ENCODE measurements at regions not wholly inside any gene's neighbourhood (a gene's known extent, or its start where the extent isn't known, plus 50 kb on each side); places are given as distances from the start of the nearest gene placed in this dataset.

GRCh38 chr4:169332583-169332982 lies 61.8 kb upstream of the SH3RF1 start:
- no peak for TF ChIP-seq CTCF (conservative IDR thresholded peaks at IDR 0.05 in 1 of 2, IDR thresholded peaks at IDR 0.05 in 1 of 2; ENCODE audit: extremely low read depth in 1 of 2, insufficient read depth in 1 of 2, low read depth in 1 of 2, low read length in 2 of 2)
- TF ChIP-seq EZH2 (IDR thresholded peaks at IDR 0.05; ENCODE audit: borderline replicate concordance, low read length) = no peak

All from mammary epithelial cell (primary cell).